Body of pancreas (tissue), 4 donors: ENCODE measurements at regions not wholly inside any gene's neighbourhood (a gene's known extent, or its start where the extent isn't known, plus 50 kb on each side); places are given as distances from the start of the nearest gene placed in this dataset.

Experiments used
- CTCF ChIP-seq, 7 experiments: fragments of 450-650 bp in 4 of 7; fragments of 200-600 bp in 3 of 7; sonication (generic) in 3 of 7; IDR thresholded peaks; one replicate each; pipeline ENCODE4 v1.5.1; 2016 to 2019; ENCODE audit warnings: antibody characterized with exemption in 7 of 7
- POLR2A ChIP-seq, 3 donors: fragments of 450-650 bp; IDR thresholded peaks; one replicate each; pipeline ENCODE4 v1.6.1; 2016; ENCODE audit warnings: antibody characterized with exemption in 3 of 3, mild to moderate bottlenecking in 2 of 3

GRCh38 chr9:94160594-94161501 is 76.6 kb downstream of the PTPDC1 start:
- no peak for TF ChIP-seq CTCF (IDR thresholded peaks at IDR 0.05)
- TF ChIP-seq POLR2A (IDR thresholded peaks at IDR 0.05): no peak
